DND-41 (cell line): ENCODE measurements at regions not wholly inside any gene's neighbourhood (a gene's known extent, or its start where the extent isn't known, plus 50 kb on each side); places are given as distances from the start of the nearest gene placed in this dataset.
"Not testable (repeated sequence)": the region's sequence is repeated elsewhere in the genome, so short reads cannot be mapped to it uniquely, and the experiment has no call there.

Experiments used
- ATAC-seq: fragments of 200-7000 bp; cut with Tn5 transposase; 3 replicates; pipeline ENCODE4 v1.9.1; 2021; ENCODE audit warnings: low read depth; ENCODE audit not compliant: insufficient read depth
- DNase-seq: peaks from one replicate; pipeline ENCODE4 v3.0.0-alpha.2; 2020
- H2AFZ ChIP-seq: 2 replicates; pipeline ENCODE4 v1.6.0; 2012; ENCODE audit warnings: low read depth, low read length
- H3K27ac ChIP-seq: 2 replicates; pipeline ENCODE4 v1.5.1; 2012; ENCODE audit warnings: low read length, inconsistent platforms
- H3K27me3 ChIP-seq: fragments of 200-600 bp; sonication (generic); 2 replicates; pipeline ENCODE4 v1.6.0; 2012; ENCODE audit warnings: low read length, mild to moderate bottlenecking, inconsistent platforms; ENCODE audit not compliant: insufficient read depth, poor library complexity
- H3K36me3 ChIP-seq: 2 replicates; pipeline ENCODE4 v1.5.1; 2012; ENCODE audit warnings: low read length, inconsistent platforms; ENCODE audit not compliant: insufficient read depth
- H3K4me1 ChIP-seq: 2 replicates; pipeline ENCODE4 v1.5.1; 2012; ENCODE audit warnings: mild to moderate bottlenecking, low read length; ENCODE audit not compliant: insufficient read depth
- H3K4me2 ChIP-seq: 2 replicates; pipeline ENCODE4 v1.6.0; 2012; ENCODE audit warnings: mild to moderate bottlenecking, moderate library complexity, low read length, inconsistent platforms; ENCODE audit not compliant: insufficient read depth
- H3K4me3 ChIP-seq, 2 experiments: fragments of 200-600 bp in 1 of 2; shearing (Covaris generic) in 1 of 2; 2 replicates each; pipeline ENCODE4 v1.5.1; 2012 to 2016; ENCODE audit warnings: inconsistent platforms in 2 of 2, low read length in 2 of 2, mild to moderate bottlenecking in 2 of 2, low read depth in 1 of 2, moderate library complexity in 1 of 2
- H3K79me2 ChIP-seq: 2 replicates; pipeline ENCODE4 v1.6.0; 2012; ENCODE audit warnings: low read length, inconsistent platforms; ENCODE audit not compliant: insufficient read depth
- H3K9ac ChIP-seq: 2 replicates; pipeline ENCODE4 v1.6.0; 2012; ENCODE audit warnings: low read depth, mild to moderate bottlenecking, inconsistent platforms, low read length, moderate library complexity
- H3K9me3 ChIP-seq: 2 replicates; pipeline ENCODE4 v1.5.1; 2012; ENCODE audit warnings: low read length, moderate library complexity, mild to moderate bottlenecking, inconsistent platforms; ENCODE audit not compliant: insufficient read depth, severe bottlenecking
- H4K20me1 ChIP-seq: 2 replicates; pipeline ENCODE4 v1.6.0; 2012; ENCODE audit warnings: low read length; ENCODE audit not compliant: insufficient read depth
- EZH2 ChIP-seq: IDR thresholded peaks from 3 replicates; pipeline ENCODE4 v1.6.1; 2012; ENCODE audit warnings: borderline replicate concordance, low read depth, mild to moderate bottlenecking, moderate library complexity, low read length, inconsistent platforms; ENCODE audit not compliant: severe bottlenecking
- TF ChIP-seq, protein P1 (sequence below): IDR thresholded peaks from 2 replicates; pipeline ENCODE4 v1.5.1; 2012; ENCODE audit warnings: borderline replicate concordance, low read length, moderate library complexity, mild to moderate bottlenecking; ENCODE audit not compliant: poor library complexity, severe bottlenecking; ENCODE audit errors: extremely low read depth

DNA sequence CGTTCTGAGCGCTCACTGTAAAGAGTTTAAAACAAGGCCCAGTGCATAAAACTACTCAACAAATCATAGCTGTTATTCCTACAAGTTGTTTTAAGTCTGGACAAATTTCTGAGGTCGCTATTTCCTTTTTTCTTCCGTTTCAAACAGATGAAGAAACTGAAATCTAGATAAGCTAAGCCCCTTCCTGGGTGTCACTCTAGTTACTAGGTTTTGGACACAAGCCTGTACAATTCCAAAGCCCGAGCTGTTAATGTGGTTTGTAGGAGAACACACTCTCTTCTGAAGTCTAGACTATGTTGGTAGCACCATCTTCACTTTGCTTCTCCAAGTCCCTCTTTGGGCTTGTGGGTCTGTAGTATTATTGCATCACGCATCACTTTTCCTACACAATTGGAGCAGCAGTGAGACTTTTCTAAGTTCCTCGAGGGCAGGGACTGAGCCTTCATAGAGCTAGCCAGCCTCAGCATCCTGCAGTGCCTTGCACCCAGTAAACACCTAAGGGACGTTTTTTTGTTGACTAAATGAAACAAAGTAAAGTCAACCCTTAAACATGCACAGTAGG, 142.6 kb upstream of the PROK2 start:
- Histone ChIP-seq H3K4me2 (no peak overlapping the region), H3K9ac (no peak overlapping the region), H3K9me3 (no peaks in the 10 kb centered on the region), H2AFZ (no peak overlapping the region), H3K79me2 (no peaks in the 10 kb centered on the region), H3K27me3 (no peaks in the 10 kb centered on the region), H3K4me1 (peaks cover 5% of the 10 kb centered on the region; the same call in 1 of the 2 replicates), H3K27ac (no peak overlapping the region), H3K36me3 (no peaks in the 10 kb centered on the region), H4K20me1 (no peaks in the 10 kb centered on the region), H3K4me3 (no peak overlapping the region)
- TF ChIP-seq EZH2: no peak
- TF ChIP-seq, protein P1, sequence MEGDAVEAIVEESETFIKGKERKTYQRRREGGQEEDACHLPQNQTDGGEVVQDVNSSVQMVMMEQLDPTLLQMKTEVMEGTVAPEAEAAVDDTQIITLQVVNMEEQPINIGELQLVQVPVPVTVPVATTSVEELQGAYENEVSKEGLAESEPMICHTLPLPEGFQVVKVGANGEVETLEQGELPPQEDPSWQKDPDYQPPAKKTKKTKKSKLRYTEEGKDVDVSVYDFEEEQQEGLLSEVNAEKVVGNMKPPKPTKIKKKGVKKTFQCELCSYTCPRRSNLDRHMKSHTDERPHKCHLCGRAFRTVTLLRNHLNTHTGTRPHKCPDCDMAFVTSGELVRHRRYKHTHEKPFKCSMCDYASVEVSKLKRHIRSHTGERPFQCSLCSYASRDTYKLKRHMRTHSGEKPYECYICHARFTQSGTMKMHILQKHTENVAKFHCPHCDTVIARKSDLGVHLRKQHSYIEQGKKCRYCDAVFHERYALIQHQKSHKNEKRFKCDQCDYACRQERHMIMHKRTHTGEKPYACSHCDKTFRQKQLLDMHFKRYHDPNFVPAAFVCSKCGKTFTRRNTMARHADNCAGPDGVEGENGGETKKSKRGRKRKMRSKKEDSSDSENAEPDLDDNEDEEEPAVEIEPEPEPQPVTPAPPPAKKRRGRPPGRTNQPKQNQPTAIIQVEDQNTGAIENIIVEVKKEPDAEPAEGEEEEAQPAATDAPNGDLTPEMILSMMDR: no peak
- DNase-seq (no peak), ATAC-seq (peak; percentile 42; the same call in 2 of the 3 replicates)

DNA sequence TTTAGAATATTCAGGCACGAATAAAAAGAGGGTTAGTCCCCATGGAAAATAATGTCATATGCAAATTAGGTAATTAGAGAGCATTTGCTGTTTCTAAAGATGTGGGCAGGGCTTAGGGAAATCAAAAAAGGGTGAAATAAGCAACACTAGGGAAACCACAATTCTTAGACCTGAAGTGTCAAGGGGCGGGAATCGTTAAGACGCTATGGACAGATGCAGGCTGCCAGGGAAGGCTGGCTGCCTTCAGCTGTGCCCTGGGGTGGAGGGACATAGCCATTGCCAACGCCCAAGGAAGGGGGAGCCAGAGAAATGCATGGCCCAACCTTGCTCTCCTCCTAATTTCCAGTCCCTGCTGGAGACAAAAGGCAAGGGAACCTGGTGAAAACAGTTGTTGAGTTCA, 141.7 kb upstream of the PROK2 start:
- no peaks in the 10 kb centered on the region for H3K27me3 ChIP-seq
- TF ChIP-seq, protein P1: no peak
- no peak for TF ChIP-seq EZH2
- H3K27ac ChIP-seq: no peak overlapping the region
- H3K4me1 ChIP-seq: peaks cover 5% of the 10 kb centered on the region; the same call in 1 of the 2 replicates
- H3K4me2 ChIP-seq: no peak overlapping the region
- ATAC-seq (no peak), DNase-seq (no peak)
- no peak overlapping the region for H2AFZ ChIP-seq
- no peaks in the 10 kb centered on the region for H3K79me2 ChIP-seq
- H3K9me3 ChIP-seq: no peaks in the 10 kb centered on the region
- H3K9ac ChIP-seq: no peak overlapping the region
- no peaks in the 10 kb centered on the region for H4K20me1 ChIP-seq
- no peak overlapping the region for H3K4me3 ChIP-seq
- H3K36me3 ChIP-seq: no peaks in the 10 kb centered on the region

DNA sequence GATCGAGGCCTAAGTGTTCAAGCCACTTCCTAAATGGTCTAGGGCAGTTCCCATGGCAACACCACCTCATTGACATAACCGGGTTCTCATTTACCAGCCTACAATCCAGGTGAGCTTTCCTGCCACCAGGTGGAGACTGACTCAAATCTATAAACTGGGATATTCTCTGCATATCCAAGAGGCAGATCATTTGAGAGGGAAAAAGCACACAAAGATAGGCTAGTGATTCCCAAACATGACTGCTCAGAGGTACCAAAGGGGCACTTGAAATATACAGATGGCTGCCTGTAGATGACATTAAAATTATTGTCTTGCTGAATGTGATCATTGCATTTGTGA, 141.3 kb upstream of the PROK2 start:
- Histone ChIP-seq H4K20me1 (no peaks in the 10 kb centered on the region), H3K4me1 (peaks cover 5% of the 10 kb centered on the region; the same call in 1 of the 2 replicates), H3K4me2 (no peak overlapping the region), H3K27ac (no peak overlapping the region), H3K9me3 (no peaks in the 10 kb centered on the region), H3K4me3 (no peak overlapping the region), H3K36me3 (no peaks in the 10 kb centered on the region), H3K79me2 (no peaks in the 10 kb centered on the region), H2AFZ (no peak overlapping the region), H3K9ac (no peak overlapping the region), H3K27me3 (no peaks in the 10 kb centered on the region)
- peak; percentile 10 for DNase-seq
- TF ChIP-seq, protein P1: peak; percentile 52
- no peak for TF ChIP-seq EZH2
- ATAC-seq: no peak

DNA sequence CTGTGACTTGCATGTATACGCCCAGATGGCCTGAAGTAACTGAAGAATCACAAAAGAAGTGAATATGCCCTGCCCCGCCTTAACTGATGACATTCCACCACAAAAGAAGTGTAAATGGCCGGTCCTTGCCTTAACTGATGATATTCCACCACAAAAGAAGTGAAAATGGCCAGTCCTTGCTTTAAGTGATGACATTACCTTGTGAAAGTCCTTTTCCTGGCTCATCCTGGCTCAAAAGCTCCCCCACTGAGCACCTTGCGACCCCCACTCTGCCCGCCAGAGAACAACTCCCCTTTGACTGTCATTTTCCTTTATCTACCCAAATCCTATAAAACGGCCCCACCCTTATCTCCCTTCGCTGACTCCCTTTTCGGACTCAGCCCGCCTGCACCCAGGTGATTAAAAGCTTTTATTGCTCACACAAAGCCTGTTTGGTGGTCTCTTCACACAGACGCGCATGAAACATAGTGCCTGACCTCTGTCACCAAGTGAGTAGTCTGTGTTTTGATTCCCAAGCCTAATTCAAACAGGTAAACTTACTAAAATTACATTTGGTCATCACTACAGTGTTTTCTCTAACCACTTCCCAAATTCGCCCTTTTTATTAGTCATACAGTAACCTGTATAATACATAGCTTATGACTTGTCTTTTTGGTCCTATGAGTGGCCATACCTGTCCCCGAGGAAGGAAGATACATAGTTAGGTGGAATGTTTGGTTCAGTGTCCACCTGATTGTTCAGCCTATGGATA, 140.7 kb upstream of the PROK2 start:
- not testable (repeated sequence) for DNase-seq, H4K20me1 ChIP-seq, ATAC-seq, H3K4me2 ChIP-seq, H3K9ac ChIP-seq, H3K9me3 ChIP-seq, H3K4me3 ChIP-seq, H2AFZ ChIP-seq, H3K27me3 ChIP-seq, H3K4me1 ChIP-seq, H3K27ac ChIP-seq, H3K79me2 ChIP-seq, H3K36me3 ChIP-seq
